Central memory CD8-positive, alpha-beta T cell (primary cell): ENCODE measurements at regions not wholly inside any gene's neighbourhood (a gene's known extent, or its start where the extent isn't known, plus 50 kb on each side); places are given as distances from the start of the nearest gene placed in this dataset.

Experiments
- ATAC-seq: fragments of 150-1000 bp; cut with Tn5 transposase; replicated peaks from 2 replicates; pipeline ENCODE4 v1.10.0; 2022; ENCODE audit warnings: mild to moderate bottlenecking, moderate FRiP score, moderate number of reproducible peaks; ENCODE audit not compliant: poor library complexity, severe bottlenecking; ENCODE audit errors: extremely low read depth
- DNase-seq, 2 donors: peaks; one replicate each; pipeline ENCODE4 v3.0.0; 2021; ENCODE audit warnings: low spot score in 2 of 2
- H3K27ac Mint-ChIP-seq: one replicate; pipeline ENCODE4 v1.8.0; 2022; ENCODE audit warnings: low read depth, mild to moderate bottlenecking, moderate library complexity, mixed read lengths
- H3K27me3 Mint-ChIP-seq: one replicate; pipeline ENCODE4 v1.8.0; 2022; ENCODE audit warnings: mixed read lengths
- H3K36me3 Mint-ChIP-seq: one replicate; pipeline ENCODE4 v1.8.0; 2022; ENCODE audit warnings: mild to moderate bottlenecking, moderate library complexity, mixed read lengths; ENCODE audit not compliant: insufficient read depth
- H3K4me1 Mint-ChIP-seq: one replicate; pipeline ENCODE4 v1.8.0; 2022; ENCODE audit warnings: mixed read lengths
- H3K4me3 Mint-ChIP-seq: one replicate; pipeline ENCODE4 v1.8.0; 2022; ENCODE audit warnings: mild to moderate bottlenecking, moderate library complexity, mixed read lengths
- H3K9me3 Mint-ChIP-seq: one replicate; pipeline ENCODE4 v1.8.0; 2022; ENCODE audit warnings: mixed read lengths

GRCh38 chr10:33716501-33717267 is 382.2 kb upstream of the NRP1 start:
- no peak for ATAC-seq
- no peak for DNase-seq
- Mint-ChIP-seq H3K4me1 (no peaks in the 10 kb centered on the region), H3K4me3 (no peak overlapping the region), H3K9me3 (no peaks in the 10 kb centered on the region), H3K36me3 (no peaks in the 10 kb centered on the region), H3K27me3 (peaks cover 11% of the 10 kb centered on the region), H3K27ac (no peak overlapping the region)

- Mint-ChIP-seq H3K4me3 (no peak overlapping the region), H3K27ac (no peak overlapping the region), H3K4me1 (no peaks in the 10 kb centered on the region), H3K36me3 (peaks cover 1% of the 10 kb centered on the region), H3K9me3 (no peaks in the 10 kb centered on the region), H3K27me3 (peaks cover 11% of the 10 kb centered on the region)
- no peak for DNase-seq
- no peak for ATAC-seq
Measured at GRCh38 chr10:33715303-33715975, 381.0 kb upstream of the NRP1 start.

- no peak overlapping the region for H3K4me3 Mint-ChIP-seq
- H3K9me3 Mint-ChIP-seq: no peaks in the 10 kb centered on the region
- peaks cover 11% of the 10 kb centered on the region for H3K27me3 Mint-ChIP-seq
- ATAC-seq: no peak
- no peak for DNase-seq
- H3K36me3 Mint-ChIP-seq: peaks cover 1% of the 10 kb centered on the region
- no peaks in the 10 kb centered on the region for H3K4me1 Mint-ChIP-seq
- no peak overlapping the region for H3K27ac Mint-ChIP-seq
Measured at GRCh38 chr10:33712825-33713224, 378.4 kb upstream of the NRP1 start.

GRCh38 chr10:33710006-33710405 is 375.5 kb upstream of the NRP1 start:
- no peak for DNase-seq
- Mint-ChIP-seq H3K4me3 (no peak overlapping the region), H3K27me3 (peaks cover 11% of the 10 kb centered on the region), H3K27ac (no peak overlapping the region), H3K4me1 (no peaks in the 10 kb centered on the region), H3K9me3 (no peaks in the 10 kb centered on the region), H3K36me3 (peaks cover 1% of the 10 kb centered on the region)
- ATAC-seq: no peak

GRCh38 chr10:33709008-33709753 is 374.7 kb upstream of the NRP1 start:
- ATAC-seq (no peak), DNase-seq (no peak)
- H3K27me3 Mint-ChIP-seq: peaks cover 11% of the 10 kb centered on the region
- H3K27ac Mint-ChIP-seq: no peak overlapping the region
- H3K9me3 Mint-ChIP-seq: no peaks in the 10 kb centered on the region
- no peaks in the 10 kb centered on the region for H3K4me1 Mint-ChIP-seq
- peaks cover 1% of the 10 kb centered on the region for H3K36me3 Mint-ChIP-seq
- no peak overlapping the region for H3K4me3 Mint-ChIP-seq

- DNase-seq (no peak), ATAC-seq (no peak)
- no peaks in the 10 kb centered on the region for H3K4me1 Mint-ChIP-seq
- peaks cover 11% of the 10 kb centered on the region for H3K27me3 Mint-ChIP-seq
- no peaks in the 10 kb centered on the region for H3K9me3 Mint-ChIP-seq
- H3K4me3 Mint-ChIP-seq: no peak overlapping the region
- peaks cover 1% of the 10 kb centered on the region for H3K36me3 Mint-ChIP-seq
- no peak overlapping the region for H3K27ac Mint-ChIP-seq
Measured at GRCh38 chr10:33708561-33708960, 374.1 kb upstream of the NRP1 start.

- ATAC-seq: no peak
- Mint-ChIP-seq H3K27me3 (peaks cover 12% of the 10 kb centered on the region), H3K27ac (no peak overlapping the region), H3K4me3 (no peak overlapping the region), H3K9me3 (no peaks in the 10 kb centered on the region), H3K4me1 (no peaks in the 10 kb centered on the region), H3K36me3 (peaks cover 1% of the 10 kb centered on the region)
- no peak for DNase-seq
Measured at GRCh38 chr10:33706746-33707145, 372.3 kb upstream of the NRP1 start.

GRCh38 chr10:33706191-33706590 is 371.7 kb upstream of the NRP1 start:
- DNase-seq: no peak
- Mint-ChIP-seq H3K36me3 (peaks cover 1% of the 10 kb centered on the region), H3K4me3 (no peak overlapping the region)

GRCh38 chr10:33704214-33704830 is 369.9 kb upstream of the NRP1 start:
- no peak overlapping the region for H3K27ac Mint-ChIP-seq
- no peaks in the 10 kb centered on the region for H3K4me1 Mint-ChIP-seq
- no peak overlapping the region for H3K4me3 Mint-ChIP-seq
- ATAC-seq (no peak), DNase-seq (no peak)
- H3K36me3 Mint-ChIP-seq: no peaks in the 10 kb centered on the region
- peaks cover 12% of the 10 kb centered on the region for H3K27me3 Mint-ChIP-seq
- H3K9me3 Mint-ChIP-seq: no peaks in the 10 kb centered on the region

More at GRCh38 chr10:33706191-33706590, 371.7 kb upstream of the NRP1 start:
- Mint-ChIP-seq H3K9me3 (no peaks in the 10 kb centered on the region), H3K27me3 (peaks cover 12% of the 10 kb centered on the region), H3K27ac (no peak overlapping the region), H3K4me1 (no peaks in the 10 kb centered on the region)
- ATAC-seq: no peak

- Mint-ChIP-seq H3K4me1 (no peaks in the 10 kb centered on the region), H3K4me3 (no peak overlapping the region), H3K36me3 (no peaks in the 10 kb centered on the region), H3K9me3 (no peaks in the 10 kb centered on the region), H3K27me3 (peaks cover 12% of the 10 kb centered on the region), H3K27ac (no peak overlapping the region)
- DNase-seq: no peak
- no peak for ATAC-seq
Measured at GRCh38 chr10:33703501-33704213, 369.2 kb upstream of the NRP1 start.

- Mint-ChIP-seq H3K9me3 (peaks cover 13% of the 10 kb centered on the region), H3K4me3 (no peak overlapping the region), H3K27me3 (peaks cover 8% of the 10 kb centered on the region), H3K4me1 (no peaks in the 10 kb centered on the region), H3K27ac (no peak overlapping the region), H3K36me3 (no peaks in the 10 kb centered on the region)
- DNase-seq: no peak
- ATAC-seq: no peak
Measured at GRCh38 chr10:33698033-33698432, 363.6 kb upstream of the NRP1 start.

GRCh38 chr10:33697016-33697415 is 362.5 kb upstream of the NRP1 start:
- Mint-ChIP-seq H3K27me3 (no peaks in the 10 kb centered on the region), H3K27ac (no peak overlapping the region), H3K4me3 (no peak overlapping the region), H3K9me3 (peaks cover 16% of the 10 kb centered on the region), H3K4me1 (no peaks in the 10 kb centered on the region), H3K36me3 (no peaks in the 10 kb centered on the region)
- no peak for ATAC-seq
- no peak for DNase-seq
